ENCODE measurements at regions not wholly inside any gene's neighbourhood (a gene's known extent, or its start where the extent isn't known, plus 50 kb on each side); places are given as distances from the start of the nearest gene placed in this dataset.

DNA sequence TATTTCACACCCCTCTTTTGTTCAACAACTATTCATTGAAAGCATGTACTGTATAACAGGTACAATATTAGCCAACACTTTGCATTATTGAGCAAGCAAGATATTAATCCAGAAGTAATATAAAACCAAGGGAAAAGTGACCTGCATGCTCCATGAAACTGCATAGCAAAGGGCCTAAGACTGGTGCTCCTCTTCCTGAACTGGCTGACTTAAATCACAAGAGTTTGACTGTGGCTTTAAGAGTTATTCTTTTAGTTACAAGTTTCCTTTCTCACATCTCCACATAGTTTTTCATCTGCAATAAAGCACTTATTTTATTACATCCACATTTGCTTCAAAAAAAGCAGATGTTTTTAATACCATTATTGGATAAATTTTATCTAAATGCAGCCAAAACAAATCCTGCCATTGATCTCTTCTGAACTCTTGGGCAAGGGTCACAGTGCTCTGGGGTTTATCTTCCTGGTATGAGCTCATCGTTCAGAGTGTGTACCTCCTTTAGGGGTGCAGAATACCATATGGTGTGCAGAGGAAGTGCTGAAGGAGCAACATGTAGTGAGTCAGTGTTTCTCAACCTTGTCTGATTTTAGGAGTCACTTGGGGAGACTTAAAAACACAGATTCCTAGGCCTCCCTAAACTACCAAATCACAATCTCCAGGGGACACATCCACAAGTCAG is 1225.9 kb upstream of the MAP3K7 start:
- Histone ChIP-seq H3K79me2 (no peaks in the 10 kb centered on the region), H2AFZ (peak overlapping the region; percentile 7), H4K20me1 (ENCODE audit: insufficient read depth, poor library complexity, severe bottlenecking) (no peaks in the 10 kb centered on the region), H3K4me3 (no peak overlapping the region), H3K9me3 (ENCODE audit: low read depth) (no peaks in the 10 kb centered on the region), H3K9me2 (replicated peaks; ENCODE audit: insufficient read depth) (no peaks in the 10 kb centered on the region), H3K4me2 (no peak overlapping the region), H3K27me3 (no peaks in the 10 kb centered on the region), H3K36me3 (replicated peaks; ENCODE audit: insufficient read depth, low read depth) (no peaks in the 10 kb centered on the region), H3K4me1 (ENCODE audit: insufficient read depth) (no peaks in the 10 kb centered on the region), H3K27ac (no peak overlapping the region)
- TF ChIP-seq EZH2phosphoT487 (IDR thresholded peaks at IDR 0.05; ENCODE audit: low read depth, severe bottlenecking, unreplicated experiment), result no peak
- TF ChIP-seq, protein P1, sequence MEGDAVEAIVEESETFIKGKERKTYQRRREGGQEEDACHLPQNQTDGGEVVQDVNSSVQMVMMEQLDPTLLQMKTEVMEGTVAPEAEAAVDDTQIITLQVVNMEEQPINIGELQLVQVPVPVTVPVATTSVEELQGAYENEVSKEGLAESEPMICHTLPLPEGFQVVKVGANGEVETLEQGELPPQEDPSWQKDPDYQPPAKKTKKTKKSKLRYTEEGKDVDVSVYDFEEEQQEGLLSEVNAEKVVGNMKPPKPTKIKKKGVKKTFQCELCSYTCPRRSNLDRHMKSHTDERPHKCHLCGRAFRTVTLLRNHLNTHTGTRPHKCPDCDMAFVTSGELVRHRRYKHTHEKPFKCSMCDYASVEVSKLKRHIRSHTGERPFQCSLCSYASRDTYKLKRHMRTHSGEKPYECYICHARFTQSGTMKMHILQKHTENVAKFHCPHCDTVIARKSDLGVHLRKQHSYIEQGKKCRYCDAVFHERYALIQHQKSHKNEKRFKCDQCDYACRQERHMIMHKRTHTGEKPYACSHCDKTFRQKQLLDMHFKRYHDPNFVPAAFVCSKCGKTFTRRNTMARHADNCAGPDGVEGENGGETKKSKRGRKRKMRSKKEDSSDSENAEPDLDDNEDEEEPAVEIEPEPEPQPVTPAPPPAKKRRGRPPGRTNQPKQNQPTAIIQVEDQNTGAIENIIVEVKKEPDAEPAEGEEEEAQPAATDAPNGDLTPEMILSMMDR (IDR thresholded peaks at IDR 0.05; ENCODE audit: poor library complexity), result no peak
- no peak for TF ChIP-seq EZH2 (IDR thresholded peaks at IDR 0.05; ENCODE audit: borderline replicate concordance)
- no peak for DNase-seq (ENCODE audit: low spot score)
- WGBS (ENCODE audit: low lambda C conversion rate, missing lambda C conversion rate), result 0% methylated on average over 1 of the region's 1 CpG

DNA sequence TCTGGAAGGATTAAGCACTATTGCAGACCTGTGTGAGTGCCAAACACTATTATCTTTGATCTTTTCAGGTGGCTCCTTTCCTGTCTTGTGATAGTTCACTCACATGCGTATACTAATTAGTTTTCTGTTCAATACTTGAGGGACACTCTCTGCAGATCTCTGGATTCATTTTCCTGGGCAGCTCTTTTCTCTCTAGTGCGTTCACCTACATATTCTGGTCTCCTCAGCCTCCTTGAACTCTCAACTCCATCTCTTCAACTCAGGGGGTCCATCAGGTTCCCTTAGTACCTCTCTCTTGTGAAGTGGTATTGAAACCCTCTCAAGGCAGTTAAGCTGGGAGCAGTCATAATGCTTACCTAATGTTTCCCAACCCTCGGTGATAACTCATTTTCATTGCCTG is 1218.1 kb upstream of the MAP3K7 start:
- H3K4me2 ChIP-seq, result no peak overlapping the region
- 56% methylated on average over 3 of the region's 3 CpGs for WGBS (ENCODE audit: low lambda C conversion rate, missing lambda C conversion rate)
- no peaks in the 10 kb centered on the region for H3K27me3 ChIP-seq
- TF ChIP-seq, protein P1 (IDR thresholded peaks at IDR 0.05; ENCODE audit: poor library complexity), result no peak
- TF ChIP-seq EZH2phosphoT487 (IDR thresholded peaks at IDR 0.05; ENCODE audit: low read depth, severe bottlenecking, unreplicated experiment) (no peak), EZH2 (IDR thresholded peaks at IDR 0.05; ENCODE audit: borderline replicate concordance) (no peak)
- no peaks in the 10 kb centered on the region for H3K79me2 ChIP-seq
- H3K9me3 ChIP-seq (ENCODE audit: low read depth), result no peaks in the 10 kb centered on the region
- H3K27ac ChIP-seq, result no peak overlapping the region
- no peak for DNase-seq (ENCODE audit: low spot score)
- no peak overlapping the region for H2AFZ ChIP-seq
- H3K4me1 ChIP-seq (ENCODE audit: insufficient read depth), result no peaks in the 10 kb centered on the region
- H3K4me3 ChIP-seq, result no peak overlapping the region
- H3K9me2 ChIP-seq (replicated peaks; ENCODE audit: insufficient read depth), result no peaks in the 10 kb centered on the region
- H3K36me3 ChIP-seq (replicated peaks; ENCODE audit: insufficient read depth, low read depth), result no peaks in the 10 kb centered on the region
- H4K20me1 ChIP-seq (ENCODE audit: insufficient read depth, poor library complexity, severe bottlenecking), result no peaks in the 10 kb centered on the region

DNA sequence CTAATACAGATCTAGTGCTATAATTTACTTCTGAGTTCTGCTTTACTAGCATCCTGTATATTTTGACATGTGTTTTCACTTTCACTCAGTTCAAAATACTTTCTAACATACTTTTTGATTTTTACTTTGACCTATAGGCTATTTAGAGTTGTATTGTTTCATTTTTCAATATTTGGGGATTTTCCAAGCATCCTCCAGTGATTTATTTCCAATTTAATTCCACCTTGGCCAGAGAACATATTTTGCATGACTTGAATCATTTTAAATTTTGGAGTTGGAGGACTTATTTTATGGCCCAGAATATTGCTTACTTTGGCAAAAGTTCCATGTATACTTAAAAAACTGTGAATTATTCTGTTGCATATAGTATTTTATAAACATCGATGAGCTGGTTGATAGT is 1215.6 kb upstream of the MAP3K7 start:
- Histone ChIP-seq H3K4me1 (ENCODE audit: insufficient read depth) (no peaks in the 10 kb centered on the region), H3K4me3 (no peak overlapping the region), H3K9me3 (ENCODE audit: low read depth) (no peaks in the 10 kb centered on the region), H3K36me3 (replicated peaks; ENCODE audit: insufficient read depth, low read depth) (no peaks in the 10 kb centered on the region), H2AFZ (no peak overlapping the region), H3K79me2 (no peaks in the 10 kb centered on the region), H3K27me3 (no peaks in the 10 kb centered on the region), H3K27ac (no peak overlapping the region), H3K9me2 (replicated peaks; ENCODE audit: insufficient read depth) (no peaks in the 10 kb centered on the region), H4K20me1 (ENCODE audit: insufficient read depth, poor library complexity, severe bottlenecking) (no peaks in the 10 kb centered on the region), H3K4me2 (no peak overlapping the region)
- DNase-seq (ENCODE audit: low spot score), result no peak
- WGBS (ENCODE audit: low lambda C conversion rate, missing lambda C conversion rate), result 91% methylated on average over 1 of the region's 1 CpG
- TF ChIP-seq EZH2phosphoT487 (IDR thresholded peaks at IDR 0.05; ENCODE audit: low read depth, severe bottlenecking, unreplicated experiment) (no peak), EZH2 (IDR thresholded peaks at IDR 0.05; ENCODE audit: borderline replicate concordance) (no peak)
- TF ChIP-seq, protein P1 (IDR thresholded peaks at IDR 0.05; ENCODE audit: poor library complexity), result no peak

All from hepatocyte (in vitro differentiated cells).